Adrenal gland (tissue), 9 donors: ENCODE measurements at regions not wholly inside any gene's neighbourhood (a gene's known extent, or its start where the extent isn't known, plus 50 kb on each side); places are given as distances from the start of the nearest gene placed in this dataset.

Experiments
- DNase-seq, 7 donors: peaks; one replicate each; pipeline ENCODE4 v3.0.0-alpha.2; 2019 to 2020
- H3K27ac ChIP-seq, 5 donors: fragments of 200-600 bp; sonication (generic) in 4 of 5; 1 replicate in 3 of 5; 2 replicates in 2 of 5; pipeline versions ENCODE4 v1.5.1 to v1.8.0; 2016 to 2020; ENCODE audit warnings: mild to moderate bottlenecking in 1 of 5
- H3K27me3 ChIP-seq: fragments of 200-600 bp; 2 replicates; pipeline ENCODE4 v1.8.0; 2021
- H3K36me3 ChIP-seq, 2 donors: fragments of 200-600 bp; replicated peaks in 1 of 2; 1 replicate in 1 of 2; 2 replicates in 1 of 2; pipeline versions ENCODE4 v1.5.1 to v1.8.0; 2018 to 2022
- H3K4me1 ChIP-seq, 2 donors: fragments of 200-600 bp; replicated peaks in 1 of 2; 1 replicate in 1 of 2; 2 replicates in 1 of 2; pipeline versions ENCODE4 v1.5.1 to v1.8.0; 2018 to 2021
- H3K4me3 ChIP-seq, 4 donors: fragments of 200-600 bp; sonication (generic) in 3 of 4; one replicate each; pipeline ENCODE4 v1.5.1; 2016 to 2018
- H3K9me3 ChIP-seq, 3 donors: fragments of 200-600 bp; sonication (generic) in 1 of 3; replicated peaks in 1 of 3; 1 replicate in 2 of 3; 2 replicates in 1 of 3; pipeline versions ENCODE4 v1.5.1 to v1.8.0; 2016 to 2021
- CTCF ChIP-seq, 6 experiments: fragments of 450-650 bp in 4 of 6; fragments of 200-600 bp in 2 of 6; sonication (generic) in 1 of 6; IDR thresholded peaks; 1 replicate in 5 of 6; 2 replicates in 1 of 6; pipeline versions ENCODE4 v1.5.1 to v1.8.0; 2016 to 2021; ENCODE audit warnings: antibody characterized with exemption in 6 of 6, mild to moderate bottlenecking in 2 of 6, moderate library complexity in 1 of 6
- POLR2A ChIP-seq, 2 donors: fragments of 450-650 bp; IDR thresholded peaks; one replicate each; pipeline ENCODE4 v1.6.1; 2017; ENCODE audit warnings: antibody characterized with exemption in 2 of 2, mild to moderate bottlenecking in 2 of 2, moderate library complexity in 1 of 2
- WGBS, 4 donors: extraction: QIAGEN DNeasy Blood & Tissue Kit in 2 of 4; methylation state at CpG; one replicate each; pipeline versions ENCODE4 v1.1.5 to v1.1.7; 2013 to 2017; 5-methylcytosine and 5-hydroxymethylcytosine counted together
- intact Hi-C, 2 donors: fragments of 100-400 bp; cut with DNase I; formaldehyde crosslinking; loops; one replicate each; pipeline versions ENCODE4 v1.14.1 to v1.15.0; 2022 to 2023
- donor health status: healthy with polysubstance abuse.
- donor health status: Bipolar disorder and iron deficiency.
- donor health status: DM: yes; HTN: yes; CAD: no.
- donor health status: DM: no; HTN: no; CAD: no.
- donor health status: DM: no; HTN: no; CAD: no.

GRCh38 chr1:189686288-189686687 is 791.4 kb downstream of the BRINP3 start:
- intact Hi-C loops, result no loop called here
- no peak for TF ChIP-seq CTCF (IDR thresholded peaks at IDR 0.05)
- TF ChIP-seq POLR2A (IDR thresholded peaks at IDR 0.05), result no peak
- no peaks in the 10 kb centered on the region for H3K9me3 ChIP-seq
- no peaks in the 10 kb centered on the region for H3K36me3 ChIP-seq
- WGBS, 4 donors, result 71 to 95% (median 79%) methylated on average over 1 of the region's 1 CpG
- no peaks in the 10 kb centered on the region for H3K4me1 ChIP-seq
- H3K27ac ChIP-seq, result no peak overlapping the region
- H3K27me3 ChIP-seq, result no peaks in the 10 kb centered on the region
- no peak overlapping the region for H3K4me3 ChIP-seq
- no peak for DNase-seq

GRCh38 chr1:189693140-189693539 is 784.5 kb downstream of the BRINP3 start:
- intact Hi-C loops, result no loop called here
- TF ChIP-seq CTCF (IDR thresholded peaks at IDR 0.05) (no peak), POLR2A (IDR thresholded peaks at IDR 0.05) (no peak)
- no peak for DNase-seq
- Histone ChIP-seq H3K4me3 (no peak overlapping the region), H3K4me1 (no peaks in the 10 kb centered on the region), H3K27me3 (no peaks in the 10 kb centered on the region), H3K9me3 (no peaks in the 10 kb centered on the region), H3K27ac (no peak overlapping the region), H3K36me3 (no peaks in the 10 kb centered on the region)
- 81 to 85% (median 82%) methylated on average over 2 of the region's 2 CpGs for WGBS, 4 donors

- 91 to 96% (median 93%) methylated on average over 16 to 19 of the region's 19 CpGs for WGBS, 4 donors
- TF ChIP-seq POLR2A (IDR thresholded peaks at IDR 0.05) (no peak), CTCF (IDR thresholded peaks at IDR 0.05) (no peak)
- no peak for DNase-seq
- intact Hi-C loops, result no loop called here
- no peak overlapping the region for H3K4me3 ChIP-seq
- no peaks in the 10 kb centered on the region for H3K4me1 ChIP-seq
- no peaks in the 10 kb centered on the region for H3K27me3 ChIP-seq
- no peak overlapping the region for H3K27ac ChIP-seq
- no peaks in the 10 kb centered on the region for H3K9me3 ChIP-seq
- no peaks in the 10 kb centered on the region for H3K36me3 ChIP-seq
Measured at GRCh38 chr1:189696297-189696696, 781.4 kb downstream of the BRINP3 start.

- no peaks in the 10 kb centered on the region for H3K4me1 ChIP-seq
- no peak overlapping the region for H3K4me3 ChIP-seq
- WGBS, 4 donors, result 94 to 97% (median 95%) methylated on average over 22 of the region's 22 CpGs
- H3K36me3 ChIP-seq, result no peaks in the 10 kb centered on the region
- no peak for TF ChIP-seq CTCF (IDR thresholded peaks at IDR 0.05)
- no peak for DNase-seq
- H3K27me3 ChIP-seq, result no peaks in the 10 kb centered on the region
- H3K9me3 ChIP-seq, result no peaks in the 10 kb centered on the region
- intact Hi-C loops, result no loop called here
- H3K27ac ChIP-seq, result no peak overlapping the region
Measured at GRCh38 chr1:189697113-189697512, 780.6 kb downstream of the BRINP3 start.
